NB4 (cell line): ENCODE measurements at regions not wholly inside any gene's neighbourhood (a gene's known extent, or its start where the extent isn't known, plus 50 kb on each side); places are given as distances from the start of the nearest gene placed in this dataset.

Source experiments
- MYC ChIP-seq: IDR thresholded peaks from 2 replicates; pipeline ENCODE4 v1.6.1; 2011; ENCODE audit warnings: low read depth, low read length
- POLR2A ChIP-seq: IDR thresholded peaks from 2 replicates; pipeline ENCODE4 v1.6.1; 2011; ENCODE audit warnings: mild to moderate bottlenecking; ENCODE audit not compliant: insufficient read length; ENCODE audit errors: extremely low read depth
- TF ChIP-seq, protein P1 (sequence below): IDR thresholded peaks from one replicate; pipeline ENCODE4 v1.5.1; 2012; ENCODE audit warnings: low read depth, low read length

- TF ChIP-seq, protein P1, sequence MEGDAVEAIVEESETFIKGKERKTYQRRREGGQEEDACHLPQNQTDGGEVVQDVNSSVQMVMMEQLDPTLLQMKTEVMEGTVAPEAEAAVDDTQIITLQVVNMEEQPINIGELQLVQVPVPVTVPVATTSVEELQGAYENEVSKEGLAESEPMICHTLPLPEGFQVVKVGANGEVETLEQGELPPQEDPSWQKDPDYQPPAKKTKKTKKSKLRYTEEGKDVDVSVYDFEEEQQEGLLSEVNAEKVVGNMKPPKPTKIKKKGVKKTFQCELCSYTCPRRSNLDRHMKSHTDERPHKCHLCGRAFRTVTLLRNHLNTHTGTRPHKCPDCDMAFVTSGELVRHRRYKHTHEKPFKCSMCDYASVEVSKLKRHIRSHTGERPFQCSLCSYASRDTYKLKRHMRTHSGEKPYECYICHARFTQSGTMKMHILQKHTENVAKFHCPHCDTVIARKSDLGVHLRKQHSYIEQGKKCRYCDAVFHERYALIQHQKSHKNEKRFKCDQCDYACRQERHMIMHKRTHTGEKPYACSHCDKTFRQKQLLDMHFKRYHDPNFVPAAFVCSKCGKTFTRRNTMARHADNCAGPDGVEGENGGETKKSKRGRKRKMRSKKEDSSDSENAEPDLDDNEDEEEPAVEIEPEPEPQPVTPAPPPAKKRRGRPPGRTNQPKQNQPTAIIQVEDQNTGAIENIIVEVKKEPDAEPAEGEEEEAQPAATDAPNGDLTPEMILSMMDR: no peak
- TF ChIP-seq POLR2A: no peak
- no peak for TF ChIP-seq MYC
Measured at GRCh38 chr6:1125297-1125696, 186.6 kb upstream of the FOXQ1 start.
